SK-N-MC (cell line): ENCODE measurements at regions not wholly inside any gene's neighbourhood (a gene's known extent, or its start where the extent isn't known, plus 50 kb on each side); places are given as distances from the start of the nearest gene placed in this dataset.
"Not testable (repeated sequence)": the region's sequence is repeated elsewhere in the genome, so short reads cannot be mapped to it uniquely, and the experiment has no call there.

Experiments used
- EZH2 ChIP-seq: fragments of 200-600 bp; sonication (generic); IDR thresholded peaks from one replicate; pipeline ENCODE4 v1.6.1; 2017; ENCODE audit warnings: antibody characterized with exemption
- POLR2AphosphoS5 ChIP-seq: IDR thresholded peaks from 2 replicates; pipeline ENCODE4 v1.6.1; 2012; ENCODE audit warnings: mild to moderate bottlenecking, low read depth, low read length, borderline replicate concordance

- TF ChIP-seq POLR2AphosphoS5, EZH2: not testable (repeated sequence)
Measured at GRCh38 chr21:19233841-19234240, 830.3 kb upstream of the TMPRSS15 start.
